ENCODE measurements at regions not wholly inside any gene's neighbourhood (a gene's known extent, or its start where the extent isn't known, plus 50 kb on each side); places are given as distances from the start of the nearest gene placed in this dataset.

DNA sequence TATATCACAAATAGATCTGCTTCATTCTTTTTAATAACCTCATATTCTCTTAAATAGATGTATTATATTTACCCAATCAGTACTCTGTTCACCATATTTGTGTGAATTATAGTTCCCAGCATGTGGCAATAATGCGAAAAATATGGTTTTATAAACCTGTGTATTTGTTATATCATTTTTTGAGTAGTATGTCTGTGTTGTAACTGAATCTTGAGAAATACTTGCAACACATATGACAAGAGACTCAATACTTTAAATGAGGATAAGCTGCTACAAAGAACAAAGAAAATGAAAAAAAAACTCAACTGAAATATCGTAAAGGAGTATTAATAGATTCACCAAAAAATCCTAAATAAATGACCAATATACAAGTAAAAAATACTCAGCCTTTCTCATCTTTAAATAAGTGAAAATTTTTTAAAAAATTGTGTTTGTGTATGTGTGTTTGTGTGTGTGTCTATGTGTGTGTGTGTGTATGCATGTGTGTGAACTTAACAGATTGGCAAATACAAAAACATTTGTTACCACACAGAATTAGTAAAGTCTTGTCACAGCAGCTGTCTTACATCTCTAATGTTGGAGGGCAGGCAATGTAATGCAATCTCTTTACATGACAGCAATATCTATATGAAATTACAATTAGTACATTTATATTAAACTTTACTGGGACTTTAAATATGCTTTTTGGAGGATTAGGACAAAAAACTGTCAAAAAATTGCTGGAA lies 441.9 kb upstream of the MGAT4C start:
- TF ChIP-seq, protein P1, sequence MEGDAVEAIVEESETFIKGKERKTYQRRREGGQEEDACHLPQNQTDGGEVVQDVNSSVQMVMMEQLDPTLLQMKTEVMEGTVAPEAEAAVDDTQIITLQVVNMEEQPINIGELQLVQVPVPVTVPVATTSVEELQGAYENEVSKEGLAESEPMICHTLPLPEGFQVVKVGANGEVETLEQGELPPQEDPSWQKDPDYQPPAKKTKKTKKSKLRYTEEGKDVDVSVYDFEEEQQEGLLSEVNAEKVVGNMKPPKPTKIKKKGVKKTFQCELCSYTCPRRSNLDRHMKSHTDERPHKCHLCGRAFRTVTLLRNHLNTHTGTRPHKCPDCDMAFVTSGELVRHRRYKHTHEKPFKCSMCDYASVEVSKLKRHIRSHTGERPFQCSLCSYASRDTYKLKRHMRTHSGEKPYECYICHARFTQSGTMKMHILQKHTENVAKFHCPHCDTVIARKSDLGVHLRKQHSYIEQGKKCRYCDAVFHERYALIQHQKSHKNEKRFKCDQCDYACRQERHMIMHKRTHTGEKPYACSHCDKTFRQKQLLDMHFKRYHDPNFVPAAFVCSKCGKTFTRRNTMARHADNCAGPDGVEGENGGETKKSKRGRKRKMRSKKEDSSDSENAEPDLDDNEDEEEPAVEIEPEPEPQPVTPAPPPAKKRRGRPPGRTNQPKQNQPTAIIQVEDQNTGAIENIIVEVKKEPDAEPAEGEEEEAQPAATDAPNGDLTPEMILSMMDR (conservative IDR thresholded peaks at IDR 0.05; ENCODE audit: low read depth, low read length): no peak
- H3K4me3 ChIP-seq (ENCODE audit: low read length): no peak overlapping the region
- DNase-seq (ENCODE audit: low read depth): no peak

DNA sequence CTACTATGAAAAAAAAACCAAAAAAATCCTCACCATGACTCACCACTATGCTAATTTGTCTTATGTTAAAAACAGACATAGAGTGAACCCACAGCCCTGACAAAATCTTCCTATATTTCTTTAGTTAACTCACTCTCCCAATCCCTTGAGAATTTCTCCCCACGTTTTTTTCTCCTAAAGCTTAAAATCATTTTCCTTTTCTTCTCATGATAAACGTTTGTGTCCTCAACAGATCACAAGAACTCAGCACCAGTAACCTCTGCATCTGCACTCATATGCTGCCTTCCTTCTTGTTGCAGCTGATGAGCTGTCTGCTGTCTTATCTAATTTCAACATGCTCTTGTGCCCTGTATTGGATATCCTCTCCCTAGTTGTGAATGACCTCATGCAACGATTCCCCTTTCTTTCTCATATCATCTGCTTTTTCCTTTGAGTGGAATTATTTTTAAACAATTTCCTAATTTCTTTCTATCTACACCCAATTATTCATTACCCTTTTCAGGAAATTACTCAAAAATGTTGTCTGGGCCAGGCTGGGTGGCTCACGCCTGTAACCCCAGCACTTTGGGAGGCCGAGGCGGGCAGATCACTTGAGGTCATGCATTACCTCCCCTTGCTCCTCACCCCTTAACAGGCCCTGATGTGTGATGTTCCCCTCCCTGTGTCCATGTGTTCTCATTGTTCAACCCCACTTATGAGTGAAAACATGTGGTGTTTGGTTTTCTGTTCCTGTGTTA lies 427.5 kb upstream of the MGAT4C start:
- DNase-seq (ENCODE audit: low read depth): no peak
- TF ChIP-seq, protein P1 (conservative IDR thresholded peaks at IDR 0.05; ENCODE audit: low read depth, low read length): no peak
- H3K4me3 ChIP-seq (ENCODE audit: low read length): no peak overlapping the region

DNA sequence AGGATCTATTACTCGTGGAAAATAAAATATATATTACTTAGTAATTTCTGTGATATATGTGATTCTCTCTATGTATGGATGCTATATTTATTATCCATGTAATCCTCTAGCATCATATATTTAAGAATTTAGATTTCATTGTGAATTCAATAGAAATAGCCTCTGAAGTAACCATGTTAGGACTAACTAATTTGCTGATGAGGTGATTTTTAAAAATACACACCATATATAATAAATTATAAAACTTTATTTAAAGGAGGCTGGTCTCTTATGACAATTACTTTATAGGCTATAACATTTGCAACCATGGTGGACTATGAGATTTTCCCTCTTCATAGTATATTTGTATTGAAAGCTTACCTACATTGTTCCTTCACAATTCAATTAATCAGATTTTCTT lies 424.9 kb upstream of the MGAT4C start:
- DNase-seq (ENCODE audit: low read depth): no peak
- H3K4me3 ChIP-seq (ENCODE audit: low read length): no peak overlapping the region
- TF ChIP-seq, protein P1 (conservative IDR thresholded peaks at IDR 0.05; ENCODE audit: low read depth, low read length): no peak

DNA sequence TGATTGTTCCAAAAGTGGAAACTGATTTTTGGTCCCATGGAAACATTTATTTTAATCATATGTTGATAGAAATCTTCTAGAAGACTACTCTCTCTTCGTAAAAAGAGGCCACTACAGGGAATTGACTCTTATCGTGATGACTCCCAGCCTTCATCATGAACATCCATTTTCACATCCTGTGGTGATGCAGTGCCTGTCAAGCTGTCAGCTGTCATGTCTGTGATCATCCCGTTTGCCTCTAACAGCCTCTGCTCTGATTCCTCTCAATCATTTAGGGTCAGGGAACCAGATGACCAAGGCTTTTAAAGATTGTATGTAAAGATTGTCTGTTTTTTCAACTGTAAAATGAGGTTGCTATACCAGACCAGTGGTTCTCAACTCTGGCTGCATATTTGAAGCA lies 419.0 kb upstream of the MGAT4C start:
- no peak overlapping the region for H3K4me3 ChIP-seq (ENCODE audit: low read length)
- DNase-seq (ENCODE audit: low read depth): no peak
- TF ChIP-seq, protein P1 (conservative IDR thresholded peaks at IDR 0.05; ENCODE audit: low read depth, low read length): no peak

DNA sequence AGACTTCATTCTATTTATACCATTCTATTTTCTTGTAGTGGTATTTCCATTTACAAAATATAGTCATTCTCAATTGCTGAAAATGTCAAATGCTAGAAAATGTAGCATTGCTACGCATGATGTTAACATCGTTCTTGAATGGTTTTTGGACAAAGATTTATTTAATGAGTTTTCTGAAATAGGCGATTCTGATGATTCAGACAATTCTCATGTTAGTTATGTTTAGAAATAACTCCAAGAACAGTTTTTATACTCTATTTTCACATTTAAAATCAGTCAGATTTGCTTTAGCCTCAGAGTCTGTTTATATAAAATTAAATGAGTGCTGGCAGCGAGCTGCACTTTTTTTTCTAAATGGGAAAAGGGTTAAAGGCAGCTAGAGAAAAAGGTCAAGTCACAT lies 414.8 kb upstream of the MGAT4C start:
- TF ChIP-seq, protein P1 (conservative IDR thresholded peaks at IDR 0.05; ENCODE audit: low read depth, low read length): no peak
- DNase-seq (ENCODE audit: low read depth): no peak
- no peak overlapping the region for H3K4me3 ChIP-seq (ENCODE audit: low read length)

DNA sequence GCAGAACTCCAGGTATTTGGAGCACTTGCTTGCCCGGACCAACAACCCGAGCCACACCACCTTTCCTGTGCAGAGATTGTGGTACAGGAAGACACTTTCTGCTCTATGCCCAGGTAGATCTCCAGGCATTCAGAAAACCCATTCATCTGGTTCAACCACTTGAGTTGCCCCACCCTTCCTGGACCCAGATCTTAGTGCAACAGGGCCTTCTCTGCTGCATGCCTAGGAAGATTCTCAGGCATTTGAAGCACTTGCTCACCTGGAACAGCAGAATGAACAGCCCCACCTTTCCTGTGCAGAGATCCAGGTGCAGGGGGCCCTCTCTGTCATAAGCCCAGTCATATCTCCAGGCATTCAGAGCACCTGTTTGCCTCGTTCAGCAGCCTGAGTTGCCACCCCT lies 412.8 kb upstream of the MGAT4C start:
- TF ChIP-seq, protein P1 (conservative IDR thresholded peaks at IDR 0.05; ENCODE audit: low read depth, low read length): no peak
- H3K4me3 ChIP-seq (ENCODE audit: low read length): no peak overlapping the region
- DNase-seq (ENCODE audit: low read depth): no peak

DNA sequence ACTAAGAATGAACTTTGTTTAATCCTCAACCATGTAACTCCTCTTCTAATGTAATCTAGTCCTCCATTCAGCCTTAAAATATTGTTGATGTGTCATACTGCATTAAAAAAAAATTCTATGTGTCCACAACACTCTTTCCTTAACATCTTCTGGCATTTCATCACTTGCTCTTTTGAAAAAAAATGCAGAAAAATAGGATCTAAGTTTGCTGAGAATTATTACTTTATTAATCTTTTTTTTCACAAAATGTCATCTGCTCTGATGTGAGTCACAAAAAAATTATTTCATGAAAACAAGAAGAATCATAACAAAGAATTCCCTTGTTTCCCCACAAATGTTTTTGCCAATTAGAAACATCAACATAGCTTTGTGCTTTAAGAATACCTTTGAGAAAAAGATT lies 410.1 kb upstream of the MGAT4C start:
- peak; percentile 12 for DNase-seq (ENCODE audit: low read depth)
- TF ChIP-seq, protein P1 (conservative IDR thresholded peaks at IDR 0.05; ENCODE audit: low read depth, low read length): no peak
- H3K4me3 ChIP-seq (ENCODE audit: low read length): no peak overlapping the region

Data from retinal pigment epithelial cell (primary cell).